ENCODE measurements at regions not wholly inside any gene's neighbourhood (a gene's known extent, or its start where the extent isn't known, plus 50 kb on each side); places are given as distances from the start of the nearest gene placed in this dataset.
A peak's percentile ranks its signal among the peaks of the same experiment; 100 is the strongest.
"Not testable (repeated sequence)": the region's sequence is repeated elsewhere in the genome, so short reads cannot be mapped to it uniquely, and the experiment has no call there.

- DNase-seq (ENCODE audit: low read depth), result peak; percentile 99
These were observed 129.1 kb downstream of the TNFRSF21 start for GRCh38 chr6:47180633-47181032.

- DNase-seq (ENCODE audit: low read depth), result peak; percentile 81
These were observed 130.4 kb downstream of the TNFRSF21 start for GRCh38 chr6:47179286-47179685.

DNA sequence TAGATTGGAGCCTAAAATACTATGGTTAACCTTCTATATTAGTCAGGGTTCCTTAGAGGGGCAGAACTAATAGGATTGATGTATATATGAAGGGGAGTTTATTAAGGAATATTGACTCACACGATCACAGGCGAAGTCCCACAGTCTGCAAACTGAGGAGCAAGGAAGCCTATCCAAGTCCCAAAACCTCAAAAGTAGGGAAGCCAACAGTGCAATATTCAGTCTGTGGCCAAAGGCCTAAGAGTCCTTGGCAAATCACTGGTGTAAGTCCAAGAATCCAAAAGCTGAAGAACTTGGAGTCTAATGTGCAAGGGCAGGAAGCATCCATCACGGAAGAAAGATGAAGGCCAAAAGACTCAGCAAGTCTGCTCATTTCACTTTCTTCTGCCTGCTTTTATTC, 133.5 kb upstream of the ADGRF1 start:
- no peak for DNase-seq (ENCODE audit: low read depth)

GRCh38 chr6:47174502-47175023, 132.4 kb upstream of the ADGRF1 start:
- no peak for DNase-seq (ENCODE audit: low read depth)

DNA sequence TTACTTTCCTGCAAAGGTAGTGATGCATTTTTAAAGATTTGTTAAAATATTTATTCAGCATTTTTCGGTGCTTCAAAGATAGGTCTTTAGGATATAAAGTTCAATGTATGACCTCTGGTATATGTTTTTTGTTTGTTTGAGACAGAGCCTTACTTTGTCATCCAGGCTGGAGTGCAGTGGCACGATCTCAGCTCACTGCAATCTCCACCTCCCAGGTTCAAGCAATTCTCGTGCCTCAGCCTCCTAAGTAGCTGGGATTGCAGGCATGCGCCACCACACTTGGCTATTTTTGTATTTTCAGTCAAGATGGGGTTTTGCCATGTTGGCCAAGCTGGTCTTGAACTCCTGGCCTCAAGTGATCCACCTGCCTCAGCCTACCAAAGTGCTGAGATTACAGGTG, 131.9 kb upstream of the ADGRF1 start:
- not testable (repeated sequence) for DNase-seq (ENCODE audit: low read depth)

GRCh38 chr6:47173145-47173544, 131.0 kb upstream of the ADGRF1 start:
- not testable (repeated sequence) for DNase-seq (ENCODE audit: low read depth)

GRCh38 chr6:47170617-47170947, 128.4 kb upstream of the ADGRF1 start:
- no peak for DNase-seq (ENCODE audit: low read depth)

DNA sequence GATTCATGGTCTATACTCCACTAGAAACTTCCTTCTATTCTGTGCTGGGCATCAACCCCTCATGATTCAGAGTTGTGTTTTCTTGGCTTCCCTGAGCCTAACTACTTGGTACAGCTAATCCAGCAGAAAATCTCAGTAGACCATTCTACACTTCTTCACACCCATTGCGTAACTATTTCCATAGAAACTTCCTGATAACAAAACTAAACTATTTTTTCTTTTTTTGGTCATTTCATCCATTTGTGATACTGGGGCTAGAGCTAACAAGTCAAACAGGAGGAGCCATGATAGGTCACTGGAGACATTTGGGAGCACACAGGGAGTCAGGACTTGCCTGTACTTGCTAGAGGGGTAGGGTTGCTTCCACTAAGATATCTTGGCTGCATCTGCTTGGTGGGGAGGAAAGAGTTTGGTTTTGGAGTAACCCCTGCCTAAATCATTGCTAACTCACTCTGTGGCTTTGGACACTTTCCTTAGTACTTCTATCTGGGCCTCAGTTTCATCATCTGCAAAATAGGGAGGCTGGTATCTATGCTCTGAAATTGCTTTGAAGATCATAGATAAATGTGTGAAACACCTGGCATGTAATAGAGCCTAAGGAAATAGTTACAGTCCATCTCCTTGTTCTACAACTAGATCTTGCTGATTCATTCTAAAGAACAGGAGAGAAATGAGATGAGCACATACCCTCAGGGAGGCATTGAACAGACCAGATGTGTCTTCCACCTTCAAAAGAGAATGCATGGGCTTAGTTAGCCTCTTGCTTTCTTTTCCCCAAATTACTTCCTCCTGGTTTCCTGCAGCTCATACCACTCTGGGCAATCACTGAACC, 127.9 kb upstream of the ADGRF1 start:
- peak; percentile 80 for DNase-seq (ENCODE audit: low read depth)

- DNase-seq (ENCODE audit: low read depth), result peak; percentile 100
These were observed 126.0 kb upstream of the ADGRF1 start for GRCh38 chr6:47168180-47168579.

GRCh38 chr6:47165918-47166317, 123.8 kb upstream of the ADGRF1 start:
- DNase-seq (ENCODE audit: low read depth), result peak; percentile 79

- no peak for DNase-seq (ENCODE audit: low read depth)
These were observed 122.7 kb upstream of the ADGRF1 start for GRCh38 chr6:47164877-47165276.

- no peak for DNase-seq (ENCODE audit: low read depth)
These were observed 121.4 kb upstream of the ADGRF1 start for GRCh38 chr6:47163536-47163935.

DNA sequence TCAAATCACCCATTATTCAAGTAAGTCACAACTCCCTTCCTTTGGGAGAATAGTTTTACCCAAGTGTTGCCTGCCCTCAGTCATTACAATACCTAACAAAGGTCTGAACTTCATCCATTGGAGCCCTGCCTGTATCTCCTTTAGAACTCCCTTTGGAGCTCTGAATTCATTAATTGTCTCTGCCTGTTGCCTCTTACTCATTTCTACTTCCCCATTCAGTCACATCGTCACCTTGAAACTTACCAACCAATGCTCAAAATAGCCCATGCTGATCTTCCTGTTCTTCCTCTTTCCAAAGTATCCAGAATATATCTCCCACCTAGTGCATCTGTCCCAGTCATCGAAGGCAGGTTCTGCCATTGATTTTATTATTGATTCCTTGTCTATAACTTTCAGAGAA, 120.7 kb upstream of the ADGRF1 start:
- DNase-seq (ENCODE audit: low read depth), result no peak

DNA sequence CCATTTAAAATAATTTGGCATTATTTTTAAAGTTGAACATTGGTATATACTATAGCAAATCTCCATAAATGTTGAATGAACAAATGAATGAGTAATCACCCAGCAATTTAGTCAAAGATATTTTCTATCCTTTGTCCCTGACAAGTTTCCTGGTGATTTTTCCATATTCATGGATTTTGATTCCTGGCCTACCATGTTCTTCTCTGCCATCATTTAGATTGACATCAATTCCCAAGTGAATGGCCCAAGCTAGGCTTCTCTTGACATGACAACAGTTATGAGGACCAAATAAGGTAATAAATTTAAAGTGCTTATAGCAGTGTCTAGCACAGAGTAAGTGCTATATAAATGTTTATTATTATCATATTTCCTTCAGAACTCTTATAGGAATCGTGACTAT, 120.1 kb upstream of the ADGRF1 start:
- DNase-seq (ENCODE audit: low read depth), result no peak

GRCh38 chr6:47161176-47161687, 119.1 kb upstream of the ADGRF1 start:
- peak; percentile 90 for DNase-seq (ENCODE audit: low read depth)

GRCh38 chr6:47160702-47161101, 118.6 kb upstream of the ADGRF1 start:
- DNase-seq (ENCODE audit: low read depth), result no peak

- no peak for DNase-seq (ENCODE audit: low read depth)
These were observed 117.6 kb upstream of the ADGRF1 start for GRCh38 chr6:47159763-47160162.

DNA sequence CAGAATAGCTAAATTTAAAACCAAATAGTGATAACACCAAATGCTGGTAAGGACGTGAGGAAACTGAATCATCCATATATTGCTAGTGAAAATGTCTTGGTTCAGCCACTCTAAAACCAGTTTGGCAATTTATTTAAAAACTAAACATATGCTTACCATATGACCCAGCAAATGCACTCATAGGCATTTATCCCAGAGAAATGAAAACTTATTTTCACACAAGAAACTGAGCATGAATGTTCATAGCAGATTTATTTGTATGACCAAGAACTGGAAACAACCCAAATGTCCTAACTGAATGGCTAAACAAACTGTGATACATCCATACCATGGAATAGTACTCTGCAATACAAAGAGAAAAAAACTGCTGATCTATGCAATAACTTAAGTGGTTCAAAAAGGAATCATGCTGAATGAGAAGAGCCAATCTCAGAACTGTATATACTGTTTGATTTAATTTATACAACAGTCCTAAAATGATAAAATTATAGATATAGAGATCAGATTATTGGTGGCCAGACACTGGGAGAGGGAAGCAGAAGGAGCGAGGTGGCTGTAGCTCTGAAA, 115.6 kb upstream of the ADGRF1 start:
- no peak for DNase-seq (ENCODE audit: low read depth)

DNA sequence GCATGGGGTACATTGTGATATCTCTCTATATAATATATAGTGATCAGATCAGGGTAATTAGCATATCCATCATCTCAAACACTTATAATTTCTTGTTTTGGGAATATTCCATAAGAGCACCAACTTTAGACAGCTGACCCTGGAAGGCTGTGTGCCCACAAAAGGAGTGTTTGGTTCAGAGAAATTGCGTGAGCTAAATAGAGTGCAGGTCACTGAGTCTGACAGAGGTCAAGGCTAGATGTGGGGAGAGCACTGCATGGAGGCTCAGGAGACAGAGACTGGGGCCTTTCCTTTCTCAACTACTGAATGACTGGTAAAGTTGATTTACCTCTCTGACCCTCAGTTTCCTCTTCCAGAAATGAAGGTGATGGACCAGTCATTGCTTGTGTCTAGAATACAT, 114.9 kb upstream of the ADGRF1 start:
- no peak for DNase-seq (ENCODE audit: low read depth)

GRCh38 chr6:47156196-47156595, 114.1 kb upstream of the ADGRF1 start:
- no peak for DNase-seq (ENCODE audit: low read depth)

GRCh38 chr6:47153404-47153755, 111.2 kb upstream of the ADGRF1 start:
- DNase-seq (ENCODE audit: low read depth), result no peak

DNA sequence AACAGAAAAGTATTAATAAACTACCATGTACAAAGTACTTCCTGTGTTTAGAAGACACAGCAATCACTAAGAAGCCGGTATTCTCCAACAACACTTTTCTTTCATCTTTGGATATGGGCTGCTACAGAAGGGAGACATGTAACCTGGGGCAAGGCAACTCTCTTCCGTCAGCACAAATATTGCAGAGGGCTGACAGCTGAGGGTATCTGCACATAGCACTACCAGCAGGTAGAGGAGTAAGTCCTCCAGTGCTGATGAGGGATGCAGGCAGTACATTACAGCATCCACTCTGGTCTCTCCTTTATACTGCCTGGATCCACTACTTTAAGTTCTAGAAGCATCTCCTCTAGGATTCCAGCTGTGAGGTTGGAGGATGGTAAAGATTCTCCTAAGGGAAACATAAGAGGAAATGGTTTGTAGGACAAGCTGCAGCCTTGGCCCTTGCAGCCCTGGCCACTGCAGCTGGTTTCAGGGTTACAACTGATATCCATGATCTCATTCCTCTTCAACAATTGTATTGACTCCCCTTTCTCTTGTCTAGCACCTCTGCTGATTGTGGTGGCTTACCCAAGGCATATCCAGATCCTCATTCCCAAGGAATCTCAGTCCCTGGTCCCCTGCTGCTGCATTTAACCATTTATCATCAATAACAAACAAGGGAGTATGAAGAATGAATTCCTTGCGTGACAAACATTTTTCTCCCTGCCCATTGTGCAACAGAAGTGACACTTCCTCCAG, 110.7 kb upstream of the ADGRF1 start:
- DNase-seq (ENCODE audit: low read depth), result peak; percentile 68
